HEK293 (cell line): ENCODE measurements at regions not wholly inside any gene's neighbourhood (a gene's known extent, or its start where the extent isn't known, plus 50 kb on each side); places are given as distances from the start of the nearest gene placed in this dataset.

Experiments
- CTCF ChIA-PET: fragments of 350-600 bp; formaldehyde crosslinking; extraction: SDS; loops from one replicate; lab custom pipeline; 2021; ENCODE audit warnings: antibody characterized with exemption; lab: Yijun Ruan, JAX
- POLR2A ChIA-PET: fragments of 300-600 bp; formaldehyde crosslinking; extraction: SDS; loops from one replicate; lab custom pipeline; 2020; ENCODE audit warnings: antibody characterized with exemption, inconsistent platforms; lab: Yijun Ruan, JAX
- H3K27ac ChIP-seq: fragments of 200-500 bp; sonication (Bioruptor generic); 2 replicates; pipeline ENCODE4 v1.5.1; 2014; ENCODE audit warnings: low read depth, low read length, control low read depth, inconsistent platforms; ENCODE audit errors: extremely low read depth
- H3K36me3 ChIP-seq, 2 experiments: fragments of 200-500 bp in 1 of 2; sonication (Bioruptor generic) in 1 of 2; 1 replicate in 1 of 2; 2 replicates in 1 of 2; pipeline ENCODE4 v1.5.1; 2014 to 2017; ENCODE audit warnings: inconsistent platforms in 2 of 2, low read length in 2 of 2; ENCODE audit not compliant: control insufficient read depth in 2 of 2, insufficient read depth in 1 of 2
- H3K4me1 ChIP-seq: fragments of 200-500 bp; sonication (Bioruptor generic); 2 replicates; pipeline ENCODE4 v1.5.1; 2014; ENCODE audit warnings: mild to moderate bottlenecking, low read length, inconsistent platforms; ENCODE audit not compliant: control insufficient read depth, insufficient read depth
- H3K4me3 ChIP-seq: 2 replicates; pipeline ENCODE4 v1.5.1; 2011; ENCODE audit warnings: low read depth, mild to moderate bottlenecking, control low read depth, low read length, moderate library complexity
- H3K9me3 ChIP-seq: fragments of 200-500 bp; sonication (Bioruptor generic); 2 replicates; pipeline ENCODE4 v1.5.1; 2014; ENCODE audit warnings: low read depth, low read length, inconsistent platforms; ENCODE audit not compliant: control insufficient read depth, insufficient read depth
- HOXD13 ChIP-seq: sonication (generic); formaldehyde crosslinking; IDR thresholded peaks from 2 replicates; pipeline ENCODE4 v1.8.0; 2022; ENCODE audit warnings: missing genetic modification reagents, borderline replicate concordance
- OVOL3 ChIP-seq: fragments of 450-650 bp; formaldehyde crosslinking; IDR thresholded peaks from 2 replicates; pipeline ENCODE4 v1.5.1; 2016; ENCODE audit warnings: missing biosample characterization, missing genetic modification characterization
- REST ChIP-seq: fragments of 450-650 bp; formaldehyde crosslinking; IDR thresholded peaks from 2 replicates; pipeline ENCODE4 v1.5.1; 2016; ENCODE audit warnings: missing biosample characterization, missing genetic modification characterization
- SCRT1 ChIP-seq: fragments of 450-650 bp; formaldehyde crosslinking; IDR thresholded peaks from 2 replicates; pipeline ENCODE4 v1.5.1; 2016; ENCODE audit warnings: missing biosample characterization, missing genetic modification characterization, borderline replicate concordance
- ZBTB10 ChIP-seq: fragments of 450-650 bp; formaldehyde crosslinking; IDR thresholded peaks from 2 replicates; pipeline ENCODE4 v1.5.1; 2016; ENCODE audit warnings: missing biosample characterization, missing genetic modification characterization
- ZBTB6 ChIP-seq: fragments of 450-650 bp; formaldehyde crosslinking; IDR thresholded peaks from 2 replicates; pipeline ENCODE4 v1.5.1; 2017; ENCODE audit warnings: missing biosample characterization, missing genetic modification characterization
- ZNF10 ChIP-seq: fragments of 450-650 bp; formaldehyde crosslinking; IDR thresholded peaks from 2 replicates; pipeline ENCODE4 v1.5.1; 2017; ENCODE audit warnings: missing biosample characterization, missing genetic modification characterization
- ZNF157 ChIP-seq: fragments of 450-650 bp; formaldehyde crosslinking; IDR thresholded peaks from 2 replicates; pipeline ENCODE4 v1.5.1; 2016; ENCODE audit warnings: missing biosample characterization, missing genetic modification characterization
- ZNF169 ChIP-seq: fragments of 450-650 bp; formaldehyde crosslinking; IDR thresholded peaks from 2 replicates; pipeline ENCODE4 v1.5.1; 2016; ENCODE audit warnings: missing biosample characterization, missing genetic modification characterization
- ZNF221 ChIP-seq: fragments of 450-650 bp; formaldehyde crosslinking; IDR thresholded peaks from 2 replicates; pipeline ENCODE4 v1.5.1; 2017; ENCODE audit warnings: missing biosample characterization, missing genetic modification characterization, borderline replicate concordance
- ZNF248 ChIP-seq: fragments of 450-650 bp; formaldehyde crosslinking; IDR thresholded peaks from 2 replicates; pipeline ENCODE4 v1.5.1; 2017; ENCODE audit warnings: missing biosample characterization, missing genetic modification characterization
- ZNF280D ChIP-seq: fragments of 450-650 bp; formaldehyde crosslinking; IDR thresholded peaks from 2 replicates; pipeline ENCODE4 v1.5.1; 2016; ENCODE audit warnings: missing biosample characterization, missing genetic modification characterization
- ZNF341 ChIP-seq: fragments of 450-650 bp; formaldehyde crosslinking; IDR thresholded peaks from 2 replicates; pipeline ENCODE4; 2016; ENCODE audit warnings: low read depth, missing biosample characterization, missing genetic modification characterization
- ZNF398 ChIP-seq: fragments of 450-650 bp; formaldehyde crosslinking; IDR thresholded peaks from 2 replicates; pipeline ENCODE4 v1.5.1; 2017; ENCODE audit warnings: missing biosample characterization, missing genetic modification characterization
- ZNF596 ChIP-seq: fragments of 450-650 bp; IDR thresholded peaks from 2 replicates; pipeline ENCODE4 v1.5.0; 2018; ENCODE audit warnings: missing biosample characterization, mild to moderate bottlenecking, missing genetic modification characterization, moderate library complexity
- ZNF660 ChIP-seq: fragments of 450-650 bp; IDR thresholded peaks from 2 replicates; pipeline ENCODE4 v1.5.1; 2018; ENCODE audit warnings: missing biosample characterization, mild to moderate bottlenecking, missing genetic modification characterization
- ZNF768 ChIP-seq: fragments of 450-650 bp; formaldehyde crosslinking; IDR thresholded peaks from 2 replicates; pipeline ENCODE4 v1.5.1; 2018; ENCODE audit warnings: missing biosample characterization, mild to moderate bottlenecking, missing genetic modification characterization
- ZNF785 ChIP-seq: fragments of 450-650 bp; formaldehyde crosslinking; IDR thresholded peaks from 2 replicates; pipeline ENCODE4 v1.5.1; 2016; ENCODE audit warnings: missing biosample characterization, missing genetic modification characterization
- ZSCAN30 ChIP-seq: fragments of 450-650 bp; IDR thresholded peaks from 2 replicates; pipeline ENCODE4 v1.5.1; 2018; ENCODE audit warnings: missing biosample characterization, mild to moderate bottlenecking, missing genetic modification characterization, moderate library complexity
- TF ChIP-seq, protein P1 (sequence below): fragments of 450-650 bp; formaldehyde crosslinking; conservative IDR thresholded peaks from 2 replicates; pipeline ENCODE4 v1.5.1; 2016; ENCODE audit warnings: low read depth, missing biosample characterization, missing genetic modification characterization

DNA sequence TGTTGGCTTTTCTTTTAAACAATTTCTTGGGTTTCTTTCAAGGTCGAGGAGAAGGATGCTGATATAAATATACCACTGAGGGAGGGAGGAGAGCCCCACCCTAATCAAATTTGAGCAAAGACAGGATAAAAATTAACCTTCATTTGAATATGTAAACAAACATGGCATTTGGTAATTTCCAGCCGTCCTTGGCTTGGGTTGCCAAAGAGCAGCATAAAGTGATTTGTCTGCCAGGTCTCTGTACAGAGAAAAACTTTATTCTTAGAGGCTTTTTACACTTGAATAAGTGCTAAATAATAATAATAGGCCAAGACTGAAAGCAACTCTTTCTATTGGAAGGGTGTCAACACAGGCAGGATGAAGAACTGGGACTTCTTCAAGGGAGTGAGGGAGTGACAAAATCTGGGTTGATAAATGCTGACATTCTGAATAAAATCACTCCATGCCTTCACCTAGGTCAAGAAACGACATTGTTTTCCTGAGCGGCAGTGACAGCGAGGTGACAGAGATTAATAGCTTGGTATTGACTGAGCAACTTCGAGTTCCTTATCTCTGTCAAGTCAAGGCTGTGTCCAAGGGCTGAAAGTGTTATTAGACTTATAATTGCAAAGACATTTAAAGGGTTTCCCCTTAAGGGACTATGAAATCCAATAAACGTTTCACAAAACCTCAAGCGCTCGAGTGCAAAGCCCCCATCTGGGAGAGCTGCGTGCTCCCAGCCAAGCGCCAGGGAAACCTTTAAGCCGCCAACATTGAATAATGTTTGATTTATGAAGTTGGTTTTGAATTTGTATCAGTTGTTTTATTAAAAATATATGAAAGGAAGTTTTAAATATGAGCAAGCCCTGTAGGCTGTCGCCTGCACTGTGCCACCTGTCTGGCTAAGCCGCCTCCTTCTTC, 269.5 kb upstream of the N4BP1 start:
- no peak overlapping the region for H3K27ac ChIP-seq
- POLR2A ChIA-PET: no interaction called here

More for the DNA sequence above, 269.5 kb upstream of the N4BP1 start:
- no peaks in the 10 kb centered on the region for H3K9me3 ChIP-seq
- H3K36me3 ChIP-seq: no peaks in the 10 kb centered on the region
- TF ChIP-seq, protein P1, sequence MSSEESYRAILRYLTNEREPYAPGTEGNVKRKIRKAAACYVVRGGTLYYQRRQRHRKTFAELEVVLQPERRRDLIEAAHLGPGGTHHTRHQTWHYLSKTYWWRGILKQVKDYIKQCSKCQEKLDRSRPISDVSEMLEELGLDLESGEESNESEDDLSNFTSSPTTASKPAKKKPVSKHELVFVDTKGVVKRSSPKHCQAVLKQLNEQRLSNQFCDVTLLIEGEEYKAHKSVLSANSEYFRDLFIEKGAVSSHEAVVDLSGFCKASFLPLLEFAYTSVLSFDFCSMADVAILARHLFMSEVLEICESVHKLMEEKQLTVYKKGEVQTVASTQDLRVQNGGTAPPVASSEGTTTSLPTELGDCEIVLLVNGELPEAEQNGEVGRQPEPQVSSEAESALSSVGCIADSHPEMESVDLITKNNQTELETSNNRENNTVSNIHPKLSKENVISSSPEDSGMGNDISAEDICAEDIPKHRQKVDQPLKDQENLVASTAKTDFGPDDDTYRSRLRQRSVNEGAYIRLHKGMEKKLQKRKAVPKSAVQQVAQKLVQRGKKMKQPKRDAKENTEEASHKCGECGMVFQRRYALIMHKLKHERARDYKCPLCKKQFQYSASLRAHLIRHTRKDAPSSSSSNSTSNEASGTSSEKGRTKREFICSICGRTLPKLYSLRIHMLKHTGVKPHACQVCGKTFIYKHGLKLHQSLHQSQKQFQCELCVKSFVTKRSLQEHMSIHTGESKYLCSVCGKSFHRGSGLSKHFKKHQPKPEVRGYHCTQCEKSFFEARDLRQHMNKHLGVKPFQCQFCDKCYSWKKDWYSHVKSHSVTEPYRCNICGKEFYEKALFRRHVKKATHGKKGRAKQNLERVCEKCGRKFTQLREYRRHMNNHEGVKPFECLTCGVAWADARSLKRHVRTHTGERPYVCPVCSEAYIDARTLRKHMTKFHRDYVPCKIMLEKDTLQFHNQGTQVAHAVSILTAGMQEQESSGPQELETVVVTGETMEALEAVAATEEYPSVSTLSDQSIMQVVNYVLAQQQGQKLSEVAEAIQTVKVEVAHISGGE: no peak
- TF ChIP-seq HOXD13 (no peak), ZNF398 (tag by site-specific recombination) (no peak), SCRT1 (tag by site-specific recombination) (no peak), ZBTB6 (tag by site-specific recombination) (no peak), ZNF280D (no peak), ZNF10 (tag by site-specific recombination) (no peak), REST (tag by site-specific recombination) (no peak), ZNF157 (tag by site-specific recombination) (no peak), ZNF768 (tag by site-specific recombination) (no peak), ZNF596 (tag by site-specific recombination) (no peak), ZNF169 (tag by site-specific recombination) (no peak), ZSCAN30 (tag by site-specific recombination) (no peak), ZNF785 (no peak), ZNF248 (tag by site-specific recombination) (no peak), ZBTB10 (tag by site-specific recombination) (no peak), ZNF341 (tag by site-specific recombination) (no peak), OVOL3 (tag by site-specific recombination) (no peak), ZNF221 (tag by site-specific recombination) (no peak), ZNF660 (no peak)
- CTCF ChIA-PET: interaction anchor here (0.6 kb wide), 1 partner anchor 345 kb away, joined by 3 read pairs; no protein-coding TSS in a partner anchor
- H3K4me1 ChIP-seq: no peaks in the 10 kb centered on the region
- no peak overlapping the region for H3K4me3 ChIP-seq
